GM19035 (cell line): ENCODE measurements at regions not wholly inside any gene's neighbourhood (a gene's known extent, or its start where the extent isn't known, plus 50 kb on each side); places are given as distances from the start of the nearest gene placed in this dataset.

Source experiments
- ATAC-seq: cut with Tn5 transposase; IDR thresholded peaks from one replicate; pipeline ENCODE4 v1.9.1; 2021; ENCODE audit not compliant: unreplicated experiment

- ATAC-seq, result peak; percentile 52
Observed at GRCh38 chr18:2395427-2396161, 175.7 kb downstream of the METTL4 start.

- ATAC-seq, result peak; percentile 13
Observed at GRCh38 chr18:2396162-2396505, 175.2 kb downstream of the METTL4 start.

GRCh38 chr18:2400701-2401196 lies 170.6 kb downstream of the METTL4 start:
- no peak for ATAC-seq

GRCh38 chr18:2402084-2402483 lies 169.2 kb downstream of the METTL4 start:
- ATAC-seq, result no peak

GRCh38 chr18:2406544-2406943 lies 164.8 kb downstream of the METTL4 start:
- ATAC-seq, result no peak

GRCh38 chr18:2407961-2408360 lies 163.3 kb downstream of the METTL4 start:
- ATAC-seq, result no peak

- no peak for ATAC-seq
Observed at GRCh38 chr18:2409906-2410305, 161.4 kb downstream of the METTL4 start.

- ATAC-seq, result no peak
Observed at GRCh38 chr18:2410688-2411087, 160.6 kb downstream of the METTL4 start.

- ATAC-seq, result no peak
Observed at GRCh38 chr18:2411381-2411960, 159.8 kb downstream of the METTL4 start.

GRCh38 chr18:2412281-2412680 lies 159.0 kb downstream of the METTL4 start:
- no peak for ATAC-seq

GRCh38 chr18:2412996-2413751 lies 158.1 kb downstream of the METTL4 start:
- ATAC-seq, result no peak

GRCh38 chr18:2414235-2414634 lies 157.1 kb downstream of the METTL4 start:
- no peak for ATAC-seq

- no peak for ATAC-seq
Observed at GRCh38 chr18:2415656-2416055, 155.6 kb downstream of the METTL4 start.

GRCh38 chr18:2417861-2418610 lies 153.3 kb downstream of the METTL4 start:
- no peak for ATAC-seq

GRCh38 chr18:2420367-2420766 lies 150.9 kb downstream of the METTL4 start:
- no peak for ATAC-seq

- no peak for ATAC-seq
Observed at GRCh38 chr18:2423761-2424160, 147.5 kb downstream of the METTL4 start.

GRCh38 chr18:2424420-2424819 lies 146.9 kb downstream of the METTL4 start:
- no peak for ATAC-seq

- ATAC-seq, result no peak
Observed at GRCh38 chr18:2425426-2426317, 145.6 kb downstream of the METTL4 start.

- ATAC-seq, result no peak
Observed at GRCh38 chr18:2430191-2430590, 141.1 kb downstream of the METTL4 start.

- no peak for ATAC-seq
Observed at GRCh38 chr18:2431806-2432205, 139.5 kb downstream of the METTL4 start.
